ENCODE measurements at regions not wholly inside any gene's neighbourhood (a gene's known extent, or its start where the extent isn't known, plus 50 kb on each side); places are given as distances from the start of the nearest gene placed in this dataset.

- TF ChIP-seq POLR2AphosphoS5 (IDR thresholded peaks at IDR 0.05), result no peak
- TF ChIP-seq, protein P1, sequence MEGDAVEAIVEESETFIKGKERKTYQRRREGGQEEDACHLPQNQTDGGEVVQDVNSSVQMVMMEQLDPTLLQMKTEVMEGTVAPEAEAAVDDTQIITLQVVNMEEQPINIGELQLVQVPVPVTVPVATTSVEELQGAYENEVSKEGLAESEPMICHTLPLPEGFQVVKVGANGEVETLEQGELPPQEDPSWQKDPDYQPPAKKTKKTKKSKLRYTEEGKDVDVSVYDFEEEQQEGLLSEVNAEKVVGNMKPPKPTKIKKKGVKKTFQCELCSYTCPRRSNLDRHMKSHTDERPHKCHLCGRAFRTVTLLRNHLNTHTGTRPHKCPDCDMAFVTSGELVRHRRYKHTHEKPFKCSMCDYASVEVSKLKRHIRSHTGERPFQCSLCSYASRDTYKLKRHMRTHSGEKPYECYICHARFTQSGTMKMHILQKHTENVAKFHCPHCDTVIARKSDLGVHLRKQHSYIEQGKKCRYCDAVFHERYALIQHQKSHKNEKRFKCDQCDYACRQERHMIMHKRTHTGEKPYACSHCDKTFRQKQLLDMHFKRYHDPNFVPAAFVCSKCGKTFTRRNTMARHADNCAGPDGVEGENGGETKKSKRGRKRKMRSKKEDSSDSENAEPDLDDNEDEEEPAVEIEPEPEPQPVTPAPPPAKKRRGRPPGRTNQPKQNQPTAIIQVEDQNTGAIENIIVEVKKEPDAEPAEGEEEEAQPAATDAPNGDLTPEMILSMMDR (IDR thresholded peaks at IDR 0.05), result no peak
- Histone ChIP-seq H3K9me3 (no peaks in the 10 kb centered on the region), H3K4me1 (no peaks in the 10 kb centered on the region), H3K27ac (no peak overlapping the region), H3K27me3 (no peaks in the 10 kb centered on the region), H3K36me3 (no peaks in the 10 kb centered on the region), H3K4me3 (no peak overlapping the region)
- DNase-seq (no peak), ATAC-seq (ENCODE audit: low FRiP score in 2 of 2) (no peak)
- WGBS, 2 donors, result 68 to 70% methylated on average over 3 of the region's 3 CpGs
Observed at GRCh38 chr6:55040102-55040848, 134.0 kb upstream of the HCRTR2 start.

DNA sequence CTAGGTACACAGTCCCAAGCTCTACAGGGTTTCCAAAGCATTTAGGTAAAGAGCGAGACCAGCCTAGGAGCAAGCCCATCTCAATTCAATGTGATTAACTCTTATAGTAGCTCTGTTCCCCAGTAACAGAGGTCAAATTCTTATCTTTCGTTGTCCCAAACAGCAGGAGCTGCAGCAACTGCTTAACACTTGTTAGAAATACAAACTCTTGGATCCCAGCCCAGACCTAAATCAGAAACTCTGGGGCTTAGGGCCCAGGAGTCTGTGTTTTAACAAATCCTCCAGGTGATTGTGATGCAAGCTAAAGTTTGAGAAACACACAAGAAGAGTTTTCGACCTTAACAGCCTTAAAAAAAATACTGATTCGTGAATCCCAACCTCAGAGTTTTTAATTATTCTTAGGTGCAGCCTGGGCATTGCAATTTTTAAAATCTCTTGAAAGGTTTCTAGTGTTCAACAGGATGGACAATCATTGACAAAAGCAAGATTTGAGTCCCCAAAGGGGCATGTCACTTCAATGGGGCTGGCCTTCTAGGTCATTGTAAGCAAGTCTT is 127.4 kb upstream of the HCRTR2 start:
- no peaks in the 10 kb centered on the region for H3K27me3 ChIP-seq
- no peaks in the 10 kb centered on the region for H3K36me3 ChIP-seq
- no peaks in the 10 kb centered on the region for H3K9me3 ChIP-seq
- 40 to 49% methylated on average over 4 of the region's 4 CpGs for WGBS, 2 donors
- no peak overlapping the region for H3K4me3 ChIP-seq
- no peak overlapping the region for H3K27ac ChIP-seq
- ATAC-seq (ENCODE audit: low FRiP score in 2 of 2) (no peak), DNase-seq (no peak)
- H3K4me1 ChIP-seq, result no peaks in the 10 kb centered on the region
- no peak for TF ChIP-seq EP300 (IDR thresholded peaks at IDR 0.05)
- no peak for TF ChIP-seq POLR2AphosphoS5 (IDR thresholded peaks at IDR 0.05)
- TF ChIP-seq, protein P1 (IDR thresholded peaks at IDR 0.05), result no peak
- no peak for TF ChIP-seq POLR2A (IDR thresholded peaks at IDR 0.05)

- H3K36me3 ChIP-seq, result no peaks in the 10 kb centered on the region
- peak in 1 of 2 donors; percentile 66 for ATAC-seq (ENCODE audit: low FRiP score in 2 of 2)
- no peaks in the 10 kb centered on the region for H3K27me3 ChIP-seq
- no peak for DNase-seq
- TF ChIP-seq POLR2A (IDR thresholded peaks at IDR 0.05) (no peak), EP300 (IDR thresholded peaks at IDR 0.05) (no peak), POLR2AphosphoS5 (IDR thresholded peaks at IDR 0.05) (no peak)
- TF ChIP-seq, protein P1 (IDR thresholded peaks at IDR 0.05), result no peak
- H3K9me3 ChIP-seq, result no peaks in the 10 kb centered on the region
- no peaks in the 10 kb centered on the region for H3K4me1 ChIP-seq
- H3K27ac ChIP-seq, result no peak overlapping the region
- no peak overlapping the region for H3K4me3 ChIP-seq
- WGBS, 2 donors, result 46 to 58% methylated on average over 2 of the region's 2 CpGs
Observed at GRCh38 chr6:55047451-55048044, 126.8 kb upstream of the HCRTR2 start.

- TF ChIP-seq POLR2A (IDR thresholded peaks at IDR 0.05), result no peak
- TF ChIP-seq, protein P1 (IDR thresholded peaks at IDR 0.05), result no peak
- TF ChIP-seq POLR2AphosphoS5 (IDR thresholded peaks at IDR 0.05), result no peak
- no peak for TF ChIP-seq EP300 (IDR thresholded peaks at IDR 0.05)
Observed at GRCh38 chr6:55049866-55050265, 124.4 kb upstream of the HCRTR2 start.

More at GRCh38 chr6:55049866-55050265, 124.4 kb upstream of the HCRTR2 start:
- Histone ChIP-seq H3K9me3 (no peaks in the 10 kb centered on the region), H3K27ac (no peak overlapping the region), H3K4me1 (no peaks in the 10 kb centered on the region), H3K27me3 (no peaks in the 10 kb centered on the region), H3K4me3 (no peak overlapping the region), H3K36me3 (no peaks in the 10 kb centered on the region)
- 78 to 91% methylated on average over 1 of the region's 1 CpG for WGBS, 2 donors
- DNase-seq, result no peak
- ATAC-seq (ENCODE audit: low FRiP score in 2 of 2), result no peak

Measured in upper lobe of left lung (tissue), 6 donors.